ENCODE measurements at regions not wholly inside any gene's neighbourhood (a gene's known extent, or its start where the extent isn't known, plus 50 kb on each side); places are given as distances from the start of the nearest gene placed in this dataset.
"Not testable (repeated sequence)": the region's sequence is repeated elsewhere in the genome, so short reads cannot be mapped to it uniquely, and the experiment has no call there.

DNA sequence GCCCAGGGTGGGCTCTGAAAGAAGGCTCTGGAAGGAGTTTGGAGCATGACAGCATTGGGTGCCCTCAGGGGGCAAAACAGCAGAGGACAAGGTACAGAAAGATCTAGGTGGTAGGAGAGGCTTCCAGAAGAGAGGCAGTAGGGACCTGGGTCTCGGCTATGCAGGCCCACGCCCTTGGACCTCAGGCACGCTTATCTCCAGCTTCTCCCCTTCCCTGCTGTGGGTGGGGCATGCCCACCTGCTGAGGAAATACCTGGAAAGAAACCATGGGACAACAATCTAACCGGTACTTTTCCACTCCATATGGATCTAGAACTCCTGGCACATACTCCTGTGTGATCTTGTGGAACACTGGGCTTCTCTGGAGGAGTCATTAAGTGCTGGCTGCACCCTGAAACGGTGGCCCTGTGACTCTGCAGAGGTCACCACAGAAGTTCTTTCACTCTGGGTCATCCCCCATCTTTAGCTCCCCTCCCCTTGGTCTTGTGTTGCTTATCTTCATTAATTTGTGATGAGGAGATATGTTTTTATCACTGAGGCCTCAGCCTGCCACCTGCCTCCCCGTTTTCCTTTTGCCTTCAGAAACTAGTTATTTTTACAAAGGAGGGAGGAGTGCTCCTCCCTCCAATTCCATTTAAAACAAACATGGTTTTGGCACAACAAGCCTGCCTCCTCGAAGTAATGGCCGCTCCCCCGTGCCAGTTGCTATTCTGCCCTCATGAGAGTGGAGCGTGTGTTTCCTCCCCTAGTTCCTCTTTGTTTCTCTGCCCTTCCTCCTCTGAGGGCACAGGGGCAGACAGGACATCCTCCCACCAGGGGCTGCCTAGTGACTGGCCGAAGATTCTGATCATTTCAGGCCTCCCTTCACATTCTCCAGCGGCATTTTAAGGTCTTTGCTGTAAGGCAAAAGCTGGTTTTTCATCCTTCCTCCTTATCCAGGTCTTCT, 78.0 kb upstream of the ATP5PO start:
- peak; percentile 7 for DNase-seq

DNA sequence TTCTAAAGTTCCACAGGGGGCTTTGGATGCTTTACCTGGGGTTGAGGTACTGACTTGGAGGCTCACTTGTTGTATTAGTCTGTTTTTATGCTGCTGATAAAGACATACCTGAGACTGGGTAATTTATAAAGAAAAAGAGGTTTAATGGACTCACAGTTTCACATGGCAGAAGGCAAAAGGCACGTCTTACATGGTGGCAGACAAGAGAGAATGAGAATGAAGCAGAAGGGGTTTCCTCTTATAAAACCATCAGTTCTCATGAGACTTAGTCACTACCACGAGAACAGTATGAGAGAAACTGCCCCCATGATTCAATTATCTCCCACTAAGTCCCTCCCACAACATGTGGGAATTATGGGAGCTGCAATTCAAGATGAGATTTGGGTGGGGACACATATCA, 76.8 kb upstream of the ATP5PO start:
- DNase-seq: not testable (repeated sequence)

DNA sequence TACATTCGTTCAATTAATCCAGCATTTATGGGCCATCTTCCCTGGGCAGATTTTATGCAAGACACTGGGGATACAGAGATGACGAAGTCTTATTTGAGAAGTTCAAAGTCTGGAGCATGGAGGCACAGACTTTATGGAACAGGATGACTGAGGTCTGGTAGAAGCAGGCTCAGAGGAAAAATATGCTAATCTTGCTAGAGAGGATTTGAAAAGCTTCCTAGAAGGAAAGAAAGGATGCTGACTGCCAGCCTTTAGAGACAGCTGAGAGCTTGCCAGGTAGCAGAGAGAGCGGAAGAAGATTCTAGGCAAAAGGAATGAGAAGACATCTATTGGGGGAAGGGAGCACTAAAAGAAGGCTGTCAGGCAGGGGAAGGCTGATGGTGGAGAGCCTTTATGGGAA, 75.5 kb upstream of the ATP5PO start:
- no peak for DNase-seq

DNA sequence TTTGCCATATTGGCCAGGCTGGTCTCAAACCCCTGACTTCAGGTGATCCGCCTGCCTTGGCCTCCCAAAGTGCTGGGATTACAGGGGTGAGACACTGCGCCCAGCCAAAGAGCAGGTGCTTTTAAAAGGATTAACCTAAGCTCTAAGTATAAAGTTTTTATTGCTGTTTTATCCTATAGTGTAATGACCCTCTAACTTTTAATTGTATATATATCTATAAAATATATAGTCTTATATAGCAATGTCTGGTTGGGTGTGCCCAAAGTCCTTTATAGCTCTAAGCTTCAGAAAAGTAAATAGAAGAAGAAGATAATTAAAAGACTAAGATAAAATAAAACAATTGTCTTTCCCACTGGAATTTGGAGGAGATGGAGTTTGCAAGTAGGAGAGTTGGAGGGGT, 73.8 kb upstream of the ATP5PO start:
- DNase-seq: no peak

DNA sequence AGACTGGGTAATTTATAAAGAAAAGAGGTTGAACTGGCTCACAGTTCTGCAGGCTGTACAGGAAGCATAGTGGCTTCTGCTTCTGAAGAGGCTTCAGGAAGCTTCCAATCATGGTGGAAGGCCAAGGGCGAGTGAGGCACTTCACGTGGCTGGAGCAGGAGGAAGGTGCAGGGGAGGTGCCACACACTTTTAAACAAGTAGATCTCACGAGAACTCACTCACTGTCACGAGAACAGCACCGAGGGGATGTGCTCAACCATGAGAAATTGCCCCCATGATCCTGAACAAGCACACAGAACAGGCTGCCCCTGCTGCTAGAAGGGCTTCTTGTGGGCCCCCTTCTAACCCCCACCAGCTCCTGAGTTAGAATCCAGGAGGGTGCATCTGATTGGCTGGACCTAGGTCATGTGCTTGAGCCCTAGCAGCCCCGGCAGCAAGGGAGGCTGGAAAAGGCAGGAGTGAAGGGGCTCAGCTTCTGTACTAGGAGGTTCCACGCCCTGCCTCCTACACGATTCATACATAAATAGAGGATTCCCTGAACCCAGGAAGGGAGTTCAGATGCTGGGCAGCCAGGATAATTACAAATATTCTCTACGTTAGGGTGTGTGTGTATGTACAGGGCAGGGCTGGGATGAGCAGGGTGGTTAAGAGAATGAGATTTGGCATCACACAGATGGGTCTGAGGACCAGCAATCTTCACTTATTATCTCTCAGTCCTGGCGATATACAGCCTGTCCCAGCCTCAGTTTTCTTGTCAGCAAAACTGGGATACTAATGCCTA, 72.8 kb upstream of the ATP5PO start:
- DNase-seq: no peak

DNA sequence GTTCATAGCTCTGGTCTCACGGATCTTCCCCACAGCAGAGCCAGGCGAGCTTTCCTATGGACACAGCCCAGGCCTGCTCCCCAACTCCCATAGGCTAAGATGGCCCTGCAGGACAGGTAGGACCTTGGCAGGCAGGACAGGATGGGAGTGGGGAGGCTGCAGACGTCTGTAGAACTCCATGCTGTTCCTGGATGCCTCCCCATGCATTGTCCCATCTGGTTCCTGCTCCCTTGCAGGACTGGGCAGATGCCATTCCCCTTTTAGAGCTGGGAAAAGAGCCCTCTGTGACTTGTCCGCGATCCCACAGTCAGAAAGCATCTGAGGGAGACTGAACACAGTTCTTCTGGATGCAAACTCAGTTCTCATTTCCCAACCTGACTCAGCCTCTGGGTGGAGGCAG, 71.9 kb upstream of the ATP5PO start:
- no peak for DNase-seq

DNA sequence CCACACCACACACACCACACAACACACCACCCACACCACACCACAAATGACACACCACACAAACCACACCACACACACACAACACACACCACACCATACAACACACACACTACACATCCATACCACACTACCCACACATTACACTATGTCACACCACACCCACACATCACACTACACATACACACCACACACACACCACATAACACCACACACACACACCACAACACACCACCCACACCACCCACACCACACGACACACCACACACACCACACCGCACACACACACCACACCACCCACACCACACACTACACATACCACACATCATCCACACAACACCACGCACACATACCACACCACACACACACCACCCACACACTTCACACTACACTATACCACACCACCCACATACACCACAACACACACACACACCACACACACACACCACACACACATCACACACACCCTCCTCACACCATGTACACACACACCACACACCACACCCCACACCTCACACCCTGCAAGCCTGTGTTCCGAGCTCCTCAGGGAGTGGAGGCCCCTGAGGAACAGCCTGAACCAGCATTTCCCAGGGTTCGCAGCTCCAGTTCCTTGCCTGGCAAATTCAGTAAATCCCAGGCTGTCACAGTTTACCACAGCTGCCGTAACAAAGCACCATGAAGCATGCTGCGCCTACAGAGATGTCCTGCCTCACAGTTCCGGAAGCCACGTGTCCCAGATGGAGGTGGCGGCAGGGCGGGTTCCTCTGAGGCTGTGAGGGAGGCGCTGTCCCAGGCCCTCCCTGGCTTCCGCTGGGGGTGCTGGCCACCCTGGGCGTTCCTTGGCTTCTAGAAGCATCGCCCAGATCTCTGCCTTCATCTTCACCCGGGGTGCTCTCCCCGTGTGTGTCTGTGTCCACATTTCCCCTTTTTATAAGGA, 69.8 kb upstream of the ATP5PO start:
- no peak for DNase-seq

DNA sequence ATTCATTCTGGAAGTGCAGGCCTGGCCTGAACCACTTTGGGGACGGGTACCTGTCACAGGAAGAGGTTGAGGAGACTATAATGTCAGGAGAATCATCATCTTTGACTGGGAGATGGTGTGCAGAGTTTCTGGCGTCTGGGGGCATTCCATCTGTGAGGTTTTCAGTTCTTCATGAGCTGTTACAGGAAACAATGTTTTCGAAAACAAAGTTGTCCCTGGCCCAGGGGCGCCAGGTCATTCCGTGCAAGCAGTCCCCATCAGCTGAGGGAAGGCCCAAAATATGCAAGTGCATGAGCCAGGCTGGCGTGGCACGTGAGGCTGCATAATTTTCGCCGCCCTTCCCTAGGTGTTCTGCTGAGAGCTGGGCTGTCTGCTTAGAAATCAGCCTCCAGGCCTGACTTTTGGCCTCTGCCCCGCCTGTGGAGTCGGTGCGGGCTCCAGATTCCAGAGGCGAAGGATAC, 68.4 kb upstream of the ATP5PO start:
- DNase-seq: no peak

DNA sequence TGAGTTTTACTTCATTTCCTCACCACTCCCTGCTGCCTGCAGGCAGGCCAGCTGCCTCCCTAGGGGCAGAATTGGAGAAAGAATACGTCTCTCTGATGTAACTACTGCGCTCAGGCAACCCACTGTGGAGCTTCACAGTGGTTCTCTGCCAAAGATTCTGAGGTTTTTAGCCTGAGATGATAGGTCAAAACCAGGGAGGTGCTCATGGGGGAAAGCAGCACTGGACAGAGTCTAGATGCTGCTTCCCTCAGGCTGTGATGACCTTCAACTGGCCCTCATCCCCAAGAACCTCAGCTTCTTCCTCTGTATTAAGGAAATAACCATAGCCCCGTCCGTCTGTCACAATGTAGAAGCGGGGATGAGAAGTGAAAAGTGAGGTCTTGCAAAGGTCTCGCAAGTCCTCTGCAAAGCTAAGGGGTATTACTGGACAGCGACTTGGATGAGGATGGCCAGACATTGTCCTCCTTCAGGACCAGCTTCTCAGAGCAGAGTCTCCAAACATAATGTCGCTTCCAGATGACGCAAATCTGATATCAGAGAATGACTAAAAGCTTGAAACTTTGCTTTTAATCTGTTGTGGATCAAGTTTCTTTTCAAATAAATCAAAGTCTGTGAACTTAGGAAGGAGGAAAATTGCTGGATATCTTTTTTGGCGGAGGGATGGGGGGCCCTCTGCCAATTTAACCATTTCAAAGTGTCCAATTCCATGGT, 65.9 kb upstream of the ATP5PO start:
- DNase-seq: no peak

DNA sequence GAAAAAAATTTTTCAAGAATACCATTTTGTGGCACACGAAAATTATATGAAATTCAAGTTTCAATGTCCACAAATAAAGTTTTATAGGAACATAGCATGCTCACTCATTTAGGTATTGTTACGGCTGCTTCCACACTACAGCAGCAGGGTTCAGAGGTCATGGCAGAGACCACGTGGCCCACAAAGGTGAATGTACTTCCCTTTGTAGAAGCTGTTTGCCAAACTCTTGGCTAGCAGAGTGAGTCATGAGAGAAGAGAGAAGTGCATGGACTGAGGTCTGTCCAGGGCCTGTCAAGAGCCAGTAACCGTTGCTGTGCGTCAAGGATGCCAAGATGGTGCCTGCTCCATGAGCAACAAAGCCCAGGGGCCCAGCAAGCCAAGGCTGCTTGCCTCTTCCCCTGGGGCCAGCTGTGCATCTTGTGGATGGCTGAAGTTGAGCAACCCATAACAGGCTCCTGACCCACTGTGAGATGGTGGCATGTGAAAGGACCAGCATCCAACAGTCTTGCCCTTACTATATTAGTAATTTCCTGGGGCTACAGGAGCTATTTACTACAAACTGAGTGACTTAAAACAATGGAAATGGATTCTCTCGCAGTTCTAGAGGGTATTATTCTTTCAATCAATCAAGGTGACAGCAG, 64.8 kb upstream of the ATP5PO start:
- no peak for DNase-seq

DNA sequence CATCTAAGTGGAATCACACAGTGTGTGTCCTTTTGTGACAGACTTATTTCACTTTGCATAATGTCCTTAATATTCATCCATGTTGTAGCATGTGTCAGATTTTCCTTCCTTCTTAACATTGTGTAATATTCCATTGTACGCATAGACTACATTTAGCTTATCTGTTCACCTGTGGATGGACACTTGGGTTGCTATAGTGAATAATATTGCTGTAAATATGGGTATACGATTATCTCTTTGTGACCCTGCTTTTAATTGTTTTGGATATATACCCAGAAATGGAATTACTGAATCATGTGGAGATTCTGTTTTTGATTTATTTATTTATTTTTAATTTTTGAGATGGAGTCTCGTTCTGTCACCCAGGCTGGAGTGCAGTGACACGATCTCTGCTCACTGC, 63.0 kb upstream of the ATP5PO start:
- DNase-seq: no peak

DNA sequence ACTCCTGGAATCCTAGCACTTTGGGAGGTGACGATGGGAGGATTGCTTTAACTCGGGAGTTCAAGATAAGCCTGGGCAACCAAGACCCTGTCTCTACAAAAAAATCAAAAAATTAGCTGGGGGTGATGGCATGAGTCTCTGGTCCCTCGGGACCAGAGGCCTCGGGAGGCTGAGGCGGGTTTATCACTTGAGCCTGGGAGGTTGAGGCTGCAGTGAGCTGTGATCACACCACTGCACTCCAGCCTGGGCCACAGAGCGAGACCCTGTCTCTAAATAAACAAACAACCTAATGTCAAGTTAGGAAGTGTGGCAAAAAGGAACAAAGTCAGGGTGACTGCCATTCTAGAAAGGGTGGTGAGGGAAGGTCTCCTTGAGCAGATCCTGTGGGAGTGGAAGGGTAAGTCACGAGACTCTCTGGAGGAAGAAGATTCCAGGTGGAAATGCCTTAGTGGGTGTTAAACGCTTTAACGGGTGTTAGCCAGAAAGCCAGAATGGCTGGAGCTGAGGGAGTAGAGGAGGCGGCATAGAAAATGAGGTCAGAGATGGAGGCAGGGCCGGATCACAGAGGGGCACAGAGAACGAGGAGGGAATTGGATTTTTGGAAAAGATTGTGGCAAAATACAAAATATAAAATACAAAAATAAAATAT, 62.2 kb upstream of the ATP5PO start:
- no peak for DNase-seq

DNA sequence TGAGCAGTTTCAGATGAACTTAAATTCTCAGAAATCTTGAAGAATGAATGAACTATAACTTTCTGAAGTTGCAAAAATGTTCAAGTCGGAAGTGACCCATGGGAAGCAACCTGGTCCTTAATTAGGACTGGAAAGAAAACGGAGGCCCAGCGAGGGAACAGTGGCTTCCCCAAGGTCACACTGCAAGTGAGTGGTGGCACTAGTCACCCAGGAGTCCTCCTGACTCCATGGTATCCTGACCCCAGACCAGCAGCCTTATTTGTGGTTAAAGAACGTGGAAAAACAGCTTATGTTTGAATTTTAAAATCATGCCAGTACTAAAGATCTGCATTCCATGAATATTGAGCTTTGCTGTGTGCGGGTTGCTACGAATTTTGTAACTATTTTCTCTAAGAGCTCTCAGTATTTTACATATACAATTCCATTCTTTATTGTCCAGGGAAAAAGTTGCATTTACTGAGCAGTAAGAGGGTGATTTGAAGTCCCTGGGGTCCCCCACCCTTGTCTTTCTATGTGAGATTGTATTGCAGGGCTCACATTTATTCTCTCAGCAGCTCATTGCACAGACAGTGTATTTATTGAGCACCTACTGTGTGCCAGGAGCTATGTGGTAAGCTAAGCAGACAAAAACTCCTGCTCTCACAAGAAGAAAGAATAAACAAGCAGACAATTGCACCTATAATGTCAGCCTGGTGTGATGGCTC, 61.6 kb upstream of the ATP5PO start:
- no peak for DNase-seq

DNA sequence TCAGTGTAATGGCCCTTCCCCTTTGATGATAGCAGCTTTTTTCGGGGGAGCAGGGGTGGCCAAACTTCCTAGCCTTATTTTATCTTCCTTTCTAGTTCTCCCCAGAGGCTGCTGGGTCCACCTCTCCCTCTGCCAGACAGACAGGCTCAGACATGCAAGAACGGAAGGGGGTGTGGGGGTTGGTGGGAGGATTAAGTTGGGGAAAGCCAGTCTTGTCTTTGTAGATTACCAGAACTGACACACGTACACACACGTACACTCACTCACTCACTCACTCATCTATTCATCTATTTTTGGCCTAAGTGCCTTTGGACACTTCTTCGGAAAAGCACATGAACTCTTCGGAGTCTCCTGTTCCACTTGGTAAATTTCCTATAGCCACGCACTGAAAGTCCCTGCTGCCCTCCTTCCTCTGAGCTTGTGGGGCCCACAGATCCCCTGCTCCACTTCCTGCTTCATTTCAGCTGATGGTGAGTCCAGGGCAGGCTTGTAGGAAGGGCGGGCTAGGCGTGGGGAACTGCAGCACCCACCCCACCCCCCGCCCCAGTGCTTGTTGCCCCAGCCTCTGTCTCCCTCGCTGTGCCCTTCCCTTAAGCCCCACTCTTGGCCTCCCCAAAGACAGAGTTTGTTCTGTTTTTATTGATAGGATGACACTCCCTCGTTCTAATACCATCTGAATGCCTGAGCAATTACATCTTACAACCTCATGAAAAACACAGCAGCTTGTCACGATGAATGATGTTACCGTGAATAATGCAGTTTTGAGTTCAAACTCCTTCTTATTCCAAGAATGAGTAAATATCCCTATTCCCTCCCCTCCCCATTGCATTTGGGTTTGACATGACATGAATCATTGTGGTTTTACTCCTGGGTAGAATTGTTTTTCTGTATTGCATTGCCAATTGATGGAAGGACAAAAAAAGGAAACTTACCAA, 60.7 kb upstream of the ATP5PO start:
- DNase-seq: no peak

DNA sequence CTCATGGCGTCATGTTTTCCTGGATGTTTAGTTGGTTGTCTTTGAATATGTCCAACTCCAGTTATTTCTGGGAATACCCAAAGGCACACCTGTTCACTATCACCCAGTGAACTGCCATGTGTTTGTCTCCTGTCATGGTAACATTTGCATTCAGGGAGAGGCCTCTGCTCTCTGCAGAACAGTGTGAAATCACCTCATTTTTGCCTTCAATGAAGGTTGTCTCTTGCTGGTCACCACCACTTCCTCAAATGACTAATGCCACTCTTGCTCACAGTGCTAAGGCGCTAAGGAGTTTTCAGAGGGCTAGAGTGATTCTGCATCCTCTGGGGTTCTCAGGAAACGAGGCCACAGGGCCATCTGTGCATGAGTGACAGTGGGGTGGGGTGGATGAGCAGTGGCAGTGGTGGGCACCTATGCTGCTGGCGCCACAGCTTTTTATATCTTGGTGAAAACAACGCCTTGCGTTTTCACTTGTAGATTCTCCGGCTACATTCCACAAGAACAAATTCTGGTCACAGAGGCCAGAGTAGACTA, 60.0 kb upstream of the ATP5PO start:
- DNase-seq: no peak

DNA sequence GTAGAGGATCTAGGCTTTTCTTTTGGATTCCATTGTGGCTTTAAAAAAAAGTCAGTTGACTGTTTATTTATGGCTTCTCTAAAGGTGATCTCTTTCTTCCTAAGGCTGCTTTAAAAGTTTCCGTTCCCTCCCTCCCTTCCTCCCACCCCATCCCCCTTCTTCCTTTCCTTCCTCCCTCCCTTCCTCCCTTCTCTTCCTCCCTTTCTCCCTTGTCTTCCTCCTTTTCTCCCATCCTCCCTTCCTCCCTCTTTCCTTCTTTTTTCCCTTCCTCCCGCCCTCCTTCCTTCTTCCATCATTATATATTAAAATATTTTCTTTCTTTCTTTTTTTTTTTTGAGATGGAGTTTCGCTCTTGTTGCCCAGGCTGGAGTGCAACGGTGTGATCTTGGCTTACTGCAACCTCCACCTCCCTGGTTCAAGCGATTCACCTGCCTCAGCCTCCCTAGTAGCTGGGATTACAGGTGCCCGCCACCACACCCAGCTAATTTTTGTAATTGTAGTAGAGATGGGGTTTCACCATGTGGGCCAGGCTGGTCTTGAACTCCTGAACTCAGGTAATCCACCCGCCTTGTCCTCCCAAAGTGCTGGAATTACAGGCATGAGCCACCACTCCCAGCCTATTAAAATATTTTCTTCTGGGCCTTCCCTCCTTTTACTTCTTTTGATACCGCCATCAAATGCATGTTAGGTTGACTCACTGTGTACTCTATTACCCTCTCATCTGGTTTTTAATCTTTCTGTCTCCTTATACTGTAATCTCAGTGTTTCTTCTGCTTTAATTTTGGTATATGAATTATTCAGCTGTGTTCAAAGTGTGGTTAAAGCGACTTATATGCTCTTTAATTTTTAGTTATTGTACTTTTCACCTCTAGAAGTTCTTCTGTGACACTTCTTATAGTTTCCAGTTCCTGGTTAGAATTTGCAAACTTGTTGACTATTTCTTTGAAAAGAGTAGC, 59.2 kb upstream of the ATP5PO start:
- DNase-seq: no peak

DNA sequence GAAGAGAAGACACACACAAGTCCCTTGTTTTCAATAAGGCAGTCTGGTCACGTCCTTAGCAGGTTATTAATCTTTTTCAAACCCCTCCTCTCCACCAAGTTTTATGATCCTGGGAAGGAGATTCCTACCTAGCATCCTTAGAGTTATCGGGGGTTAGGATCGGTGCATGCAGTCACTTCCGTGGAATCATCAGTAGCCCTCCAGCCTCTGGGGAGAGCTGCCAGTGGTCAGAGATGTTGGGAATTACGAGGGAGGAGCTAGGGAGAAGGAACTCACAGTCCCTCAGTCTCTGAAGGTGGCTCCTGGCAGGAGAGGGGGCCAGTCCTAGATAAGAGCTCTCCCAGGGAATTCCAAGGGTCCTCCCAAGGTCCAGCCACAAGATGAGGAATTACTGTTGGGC, 57.7 kb upstream of the ATP5PO start:
- DNase-seq: no peak

DNA sequence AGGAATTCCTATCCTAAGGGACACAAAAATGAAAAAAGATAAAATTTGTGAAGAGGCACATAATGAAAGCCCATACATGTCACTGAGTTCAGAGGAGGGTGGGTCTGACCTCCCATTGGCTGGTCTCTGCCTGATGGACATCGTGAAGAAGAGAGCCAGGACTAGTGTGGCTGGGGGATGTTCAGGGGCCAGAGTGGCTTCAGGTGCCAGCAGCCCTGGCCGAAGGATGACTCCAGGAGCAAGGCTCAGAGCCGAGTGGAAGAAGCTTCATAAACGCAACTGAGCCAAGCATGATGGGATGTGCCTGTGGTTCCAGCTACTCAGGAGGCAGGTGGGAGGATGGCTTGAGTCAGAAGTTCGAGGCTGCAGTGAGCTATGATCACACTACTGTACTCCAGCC, 56.9 kb upstream of the ATP5PO start:
- no peak for DNase-seq
